Fibroblast of the aortic adventitia (primary cell): ENCODE measurements at regions not wholly inside any gene's neighbourhood (a gene's known extent, or its start where the extent isn't known, plus 50 kb on each side); places are given as distances from the start of the nearest gene placed in this dataset.
"Not testable (repeated sequence)": the region's sequence is repeated elsewhere in the genome, so short reads cannot be mapped to it uniquely, and the experiment has no call there.

Experiments used
- DNase-seq: peaks from one replicate; pipeline ENCODE4 v3.0.0-alpha.2; 2010; ENCODE audit warnings: low read depth
- H3K4me3 ChIP-seq: 2 replicates; pipeline ENCODE4 v1.5.1; 2011; ENCODE audit warnings: low read depth, mild to moderate bottlenecking, control low read depth, low read length, moderate library complexity
- TF ChIP-seq, protein P1 (sequence below): IDR thresholded peaks from 2 replicates; pipeline ENCODE4 v1.5.1; 2011; ENCODE audit warnings: mild to moderate bottlenecking, low read length, control low read depth, inconsistent platforms; ENCODE audit not compliant: insufficient read depth

- no peak overlapping the region for H3K4me3 ChIP-seq
- TF ChIP-seq, protein P1, sequence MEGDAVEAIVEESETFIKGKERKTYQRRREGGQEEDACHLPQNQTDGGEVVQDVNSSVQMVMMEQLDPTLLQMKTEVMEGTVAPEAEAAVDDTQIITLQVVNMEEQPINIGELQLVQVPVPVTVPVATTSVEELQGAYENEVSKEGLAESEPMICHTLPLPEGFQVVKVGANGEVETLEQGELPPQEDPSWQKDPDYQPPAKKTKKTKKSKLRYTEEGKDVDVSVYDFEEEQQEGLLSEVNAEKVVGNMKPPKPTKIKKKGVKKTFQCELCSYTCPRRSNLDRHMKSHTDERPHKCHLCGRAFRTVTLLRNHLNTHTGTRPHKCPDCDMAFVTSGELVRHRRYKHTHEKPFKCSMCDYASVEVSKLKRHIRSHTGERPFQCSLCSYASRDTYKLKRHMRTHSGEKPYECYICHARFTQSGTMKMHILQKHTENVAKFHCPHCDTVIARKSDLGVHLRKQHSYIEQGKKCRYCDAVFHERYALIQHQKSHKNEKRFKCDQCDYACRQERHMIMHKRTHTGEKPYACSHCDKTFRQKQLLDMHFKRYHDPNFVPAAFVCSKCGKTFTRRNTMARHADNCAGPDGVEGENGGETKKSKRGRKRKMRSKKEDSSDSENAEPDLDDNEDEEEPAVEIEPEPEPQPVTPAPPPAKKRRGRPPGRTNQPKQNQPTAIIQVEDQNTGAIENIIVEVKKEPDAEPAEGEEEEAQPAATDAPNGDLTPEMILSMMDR: no peak
- no peak for DNase-seq
Observed at GRCh38 chr13:75968103-75968838, 332.1 kb downstream of the LMO7 start.

- DNase-seq: no peak
- TF ChIP-seq, protein P1: no peak
- H3K4me3 ChIP-seq: no peak overlapping the region
Observed at GRCh38 chr13:75963302-75963701, 327.2 kb downstream of the LMO7 start.

- DNase-seq: no peak
- no peak overlapping the region for H3K4me3 ChIP-seq
- TF ChIP-seq, protein P1: no peak
Observed at GRCh38 chr13:75961911-75962310, 325.8 kb downstream of the LMO7 start.

- TF ChIP-seq, protein P1: no peak
- H3K4me3 ChIP-seq: no peak overlapping the region
- no peak for DNase-seq
Observed at GRCh38 chr13:75960538-75960994, 324.4 kb downstream of the LMO7 start.

DNA sequence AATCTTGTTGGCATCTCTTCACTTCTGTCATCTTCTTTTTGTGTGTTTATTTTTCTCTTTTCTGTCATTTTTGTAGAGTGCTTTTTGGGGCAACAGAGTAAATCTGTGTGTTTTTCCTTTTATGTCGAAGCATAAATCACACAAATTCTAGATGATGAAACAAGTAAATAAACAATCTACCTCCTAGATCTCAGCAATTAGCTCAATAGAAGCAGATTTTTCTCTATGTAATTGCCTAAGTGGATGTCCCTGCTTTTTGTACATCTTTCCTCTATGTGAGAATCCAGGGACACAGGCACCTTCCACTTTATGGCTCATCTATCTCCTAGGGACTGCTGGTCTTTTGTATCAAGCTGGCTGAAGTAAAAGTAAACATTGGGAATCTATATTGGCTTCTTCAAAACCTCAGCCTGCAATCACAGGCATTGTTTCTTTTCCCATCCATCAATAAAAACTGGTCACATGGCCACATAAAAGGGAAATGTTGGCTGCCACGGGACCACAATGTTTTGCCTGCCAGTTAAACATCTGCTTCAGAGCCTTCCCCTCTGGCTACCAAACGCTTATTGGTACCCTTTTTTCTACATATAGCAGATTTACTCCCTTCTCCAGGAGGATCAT, 323.8 kb downstream of the LMO7 start:
- TF ChIP-seq, protein P1: no peak
- no peak for DNase-seq

GRCh38 chr13:75953589-75953988, 317.5 kb downstream of the LMO7 start:
- not testable (repeated sequence) for H3K4me3 ChIP-seq

More for the DNA sequence above, 323.8 kb downstream of the LMO7 start:
- H3K4me3 ChIP-seq: no peak overlapping the region

DNA sequence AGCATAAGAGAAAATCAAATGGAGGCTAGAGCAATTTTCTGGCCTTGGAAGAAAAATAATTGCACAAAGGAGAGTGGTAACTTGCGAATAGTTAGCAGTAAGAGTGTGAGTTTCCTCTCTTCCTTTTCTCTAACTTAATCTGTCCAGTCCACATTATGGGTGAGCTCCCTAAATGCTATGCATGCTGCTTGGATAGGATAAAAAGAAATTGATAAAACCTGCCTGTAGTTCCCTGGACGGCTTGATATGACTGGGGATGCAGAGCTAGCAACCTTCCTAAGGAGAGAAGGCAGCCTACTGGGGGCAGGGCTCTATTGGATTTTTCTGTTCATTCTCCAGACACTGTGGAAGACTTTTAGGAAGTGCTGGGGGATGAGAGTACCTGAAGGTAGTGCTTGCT, 311.3 kb downstream of the LMO7 start:
- TF ChIP-seq, protein P1: no peak
- no peak for DNase-seq
- H3K4me3 ChIP-seq: no peak overlapping the region

More at GRCh38 chr13:75953589-75953988, 317.5 kb downstream of the LMO7 start:
- not testable (repeated sequence) for DNase-seq
